ELF-1 (cell line): ENCODE measurements at regions not wholly inside any gene's neighbourhood (a gene's known extent, or its start where the extent isn't known, plus 50 kb on each side); places are given as distances from the start of the nearest gene placed in this dataset.
A peak's percentile ranks its signal among the peaks of the same experiment; 100 is the strongest.
"Not testable (repeated sequence)": the region's sequence is repeated elsewhere in the genome, so short reads cannot be mapped to it uniquely, and the experiment has no call there.

Source experiments
- DNase-seq: peaks from one replicate; pipeline ENCODE4 v3.0.0-alpha.2; 2016; ENCODE audit warnings: low read depth, low spot score

GRCh38 chr12:97984436-97984835 lies 521.8 kb downstream of the RMST start:
- no peak for DNase-seq

DNA sequence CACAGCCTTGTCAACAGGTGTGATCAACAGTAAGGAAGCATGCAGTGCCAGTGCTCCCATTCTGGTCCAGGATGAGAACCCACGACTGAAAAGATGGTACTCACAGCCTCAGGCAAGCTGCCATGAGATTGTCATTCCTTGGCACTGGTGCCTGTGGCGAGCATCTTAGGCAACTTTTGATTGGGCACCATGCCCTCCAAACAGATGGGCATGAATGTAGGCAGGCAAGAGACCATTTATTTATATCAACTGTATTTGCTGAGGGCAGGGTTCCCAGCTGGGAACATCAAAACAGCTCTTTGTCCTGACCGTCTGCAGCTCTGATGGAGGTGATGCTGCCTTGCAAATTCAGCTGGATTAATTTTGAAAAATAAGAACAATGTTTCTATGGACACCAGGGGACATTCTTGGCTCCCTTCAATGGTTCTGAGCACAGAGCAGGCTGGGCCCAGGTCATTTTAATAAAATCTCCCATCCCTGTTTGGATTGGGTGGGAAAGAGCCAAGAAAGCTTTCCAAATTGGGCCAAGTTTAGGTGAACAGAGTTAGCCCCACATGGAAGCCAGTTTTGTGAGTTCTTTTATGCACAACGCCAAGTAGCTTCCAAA lies 522.5 kb downstream of the RMST start:
- no peak for DNase-seq

GRCh38 chr12:97985834-97986233 lies 523.2 kb downstream of the RMST start:
- DNase-seq = no peak

- DNase-seq = not testable (repeated sequence)
Observed at GRCh38 chr12:97988588-97988987, 526.0 kb downstream of the RMST start.

GRCh38 chr12:97989366-97989940 lies 525.9 kb upstream of the TMPO start:
- no peak for DNase-seq

- no peak for DNase-seq
Observed at GRCh38 chr12:97994746-97995484, 520.5 kb upstream of the TMPO start.

DNA sequence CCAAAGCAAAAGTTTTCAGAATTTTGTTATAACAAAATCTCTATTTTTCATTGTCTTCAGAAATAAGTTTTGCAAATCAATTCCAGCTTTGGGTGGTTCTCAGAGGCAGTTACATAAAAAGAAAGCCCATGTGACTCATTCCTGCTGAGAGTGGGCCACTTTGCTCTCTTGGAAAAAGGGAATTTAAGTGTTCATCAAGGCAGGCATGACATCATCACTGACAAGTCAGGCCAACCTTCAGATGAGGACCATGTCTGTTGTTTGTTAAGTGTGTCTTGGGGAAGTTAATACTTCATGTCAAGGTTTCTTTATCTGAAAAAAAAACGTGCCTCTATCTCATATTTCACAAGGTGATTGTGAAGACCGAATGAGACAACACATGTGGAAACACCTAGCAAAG lies 519.8 kb upstream of the TMPO start:
- DNase-seq = no peak

- DNase-seq = no peak
Observed at GRCh38 chr12:98001430-98001829, 514.0 kb upstream of the TMPO start.

- peak; percentile 74 for DNase-seq
Observed at GRCh38 chr12:98002887-98003493, 512.4 kb upstream of the TMPO start.

GRCh38 chr12:98007963-98008362 lies 507.4 kb upstream of the TMPO start:
- no peak for DNase-seq

GRCh38 chr12:98013560-98013959 lies 501.8 kb upstream of the TMPO start:
- no peak for DNase-seq

DNA sequence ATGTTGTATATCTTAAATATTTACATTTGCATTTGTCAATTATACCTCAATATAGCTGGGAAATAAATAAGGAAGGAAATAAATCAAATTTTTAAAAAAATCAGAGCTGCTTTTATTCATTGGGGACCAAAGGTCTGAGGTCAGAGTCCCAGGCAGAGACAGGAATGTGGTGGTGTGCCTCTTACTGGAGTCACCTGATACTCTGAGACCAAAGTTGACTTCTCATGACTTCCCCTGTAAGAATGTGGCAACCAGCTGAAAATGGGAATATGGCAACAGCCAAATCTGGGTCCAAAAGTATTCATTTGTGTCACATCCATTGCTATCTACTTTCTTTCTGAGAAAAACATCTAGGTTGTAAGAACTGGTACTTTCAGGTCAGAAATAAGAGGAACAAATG lies 496.6 kb upstream of the TMPO start:
- no peak for DNase-seq

- no peak for DNase-seq
Observed at GRCh38 chr12:98020376-98020775, 495.0 kb upstream of the TMPO start.

- no peak for DNase-seq
Observed at GRCh38 chr12:98022961-98023360, 492.4 kb upstream of the TMPO start.

DNA sequence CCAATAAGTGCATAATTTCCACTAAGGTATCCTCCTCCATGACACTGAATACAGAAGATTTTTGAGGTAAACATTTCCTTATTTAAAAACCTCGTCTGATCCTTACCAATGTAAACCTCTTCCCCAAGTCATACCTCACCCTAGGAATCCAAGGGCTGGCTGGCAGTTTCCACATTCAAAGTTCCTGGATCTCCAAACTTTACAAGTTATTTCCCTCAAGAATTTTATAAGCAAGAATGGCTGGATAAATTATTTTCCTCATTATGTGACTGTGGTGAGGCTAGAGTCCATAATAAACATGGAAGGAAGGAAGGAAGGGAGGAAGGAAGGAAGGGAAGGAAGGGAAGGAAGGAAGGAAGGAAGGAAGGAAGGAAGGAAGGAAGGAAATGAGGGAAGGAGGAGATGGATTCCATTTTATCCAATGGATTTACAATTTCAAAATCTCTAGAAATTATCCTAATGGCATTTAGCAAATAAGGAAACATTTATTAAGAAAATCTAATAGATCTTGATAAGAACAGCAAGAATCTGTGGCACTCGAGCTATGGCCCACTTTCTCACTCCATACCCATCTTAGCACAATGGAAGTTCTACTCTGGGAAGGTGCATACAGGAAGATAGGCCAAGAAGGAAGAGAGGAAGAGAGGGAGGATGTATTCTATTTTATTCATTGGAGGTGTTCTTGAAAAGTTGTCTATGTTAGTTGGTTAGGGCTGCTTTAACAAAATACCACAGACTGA lies 477.8 kb upstream of the TMPO start:
- no peak for DNase-seq

GRCh38 chr12:98042668-98043067 lies 472.7 kb upstream of the TMPO start:
- no peak for DNase-seq

DNA sequence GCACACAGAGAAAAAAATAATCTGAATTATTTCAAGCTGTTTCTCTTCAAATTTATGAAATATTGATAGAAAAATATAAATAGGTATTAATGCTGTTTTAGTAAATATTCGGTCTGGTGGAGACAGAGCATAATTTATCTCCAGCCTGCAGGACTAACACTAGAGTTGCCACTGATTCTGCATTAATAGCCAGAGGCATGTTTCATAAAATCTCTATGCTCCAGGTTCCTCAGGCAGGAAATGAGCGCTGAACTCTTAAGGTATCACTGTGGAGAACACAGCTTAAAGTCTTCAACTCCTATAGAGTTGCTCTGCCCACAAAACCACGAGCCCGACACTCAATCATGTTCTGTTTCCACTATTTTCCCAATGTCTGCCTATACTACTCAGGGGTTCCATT lies 470.0 kb upstream of the TMPO start:
- DNase-seq = no peak

GRCh38 chr12:98048326-98048725 lies 467.1 kb upstream of the TMPO start:
- no peak for DNase-seq

GRCh38 chr12:98053202-98053601 lies 462.2 kb upstream of the TMPO start:
- no peak for DNase-seq

DNA sequence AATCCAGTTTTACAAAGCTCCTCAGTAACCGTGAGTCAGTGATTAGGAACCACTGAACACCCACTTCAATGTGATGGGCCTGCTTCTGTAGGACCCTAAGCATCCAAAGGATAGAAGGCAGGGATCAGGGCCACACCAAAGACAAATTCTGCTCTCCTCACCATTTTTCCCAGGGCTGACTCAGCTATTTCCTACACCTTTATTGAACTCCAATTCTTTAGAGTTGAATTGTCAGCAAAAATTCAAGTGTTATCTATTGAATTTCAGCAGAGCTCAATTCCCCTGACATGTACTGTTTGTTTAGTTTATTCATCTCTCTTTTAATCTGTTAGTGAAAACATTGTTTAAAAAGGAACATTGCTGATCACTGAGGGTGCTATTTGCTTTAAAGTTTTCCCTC lies 457.7 kb upstream of the TMPO start:
- DNase-seq = no peak

DNA sequence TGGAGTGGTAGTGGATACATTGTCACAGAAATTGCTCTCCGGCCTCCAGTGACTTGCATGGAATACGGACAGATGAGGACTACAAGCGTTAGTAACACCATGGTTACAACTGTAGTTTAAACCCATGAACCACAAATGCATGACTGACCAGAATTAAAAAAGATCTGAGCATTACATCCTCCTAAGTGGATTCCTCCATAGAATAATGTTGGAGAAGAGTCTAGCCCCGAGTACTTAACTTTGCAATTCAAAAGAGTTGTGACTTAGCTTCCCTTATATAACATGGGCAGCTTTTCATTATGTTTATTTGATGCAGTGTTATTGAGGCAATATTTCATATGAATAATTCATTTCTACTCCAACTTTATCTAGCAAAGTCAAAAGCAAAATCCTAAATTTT lies 457.2 kb upstream of the TMPO start:
- no peak for DNase-seq

GRCh38 chr12:98058838-98059237 lies 456.6 kb upstream of the TMPO start:
- no peak for DNase-seq
